IMR-90 (cell line): ENCODE measurements at regions not wholly inside any gene's neighbourhood (a gene's known extent, or its start where the extent isn't known, plus 50 kb on each side); places are given as distances from the start of the nearest gene placed in this dataset.

ENCODE experiments used
- ATAC-seq: fragments of 200-7000 bp; cut with Tn5 transposase; 2 replicates; pipeline ENCODE4 v1.9.1; 2020; ENCODE audit warnings: low read depth, mild to moderate bottlenecking, moderate library complexity
- BruUV-seq: library from RNA; stranded (reverse); fragments of 400-500 nt; replicated peaks from 2 replicates; lab custom pipeline; 2021; lab: Mats Ljungman, UMichigan
- CTCF ChIA-PET: fragments of 300-600 bp; formaldehyde crosslinking; extraction: SDS; loops from one replicate; lab custom pipeline; 2021; ENCODE audit warnings: antibody characterized with exemption; lab: Yijun Ruan, JAX
- POLR2A ChIA-PET: fragments of 300-600 bp; sonication (Branson Sonifier 250); formaldehyde crosslinking; loops from one replicate; lab custom pipeline; 2022; ENCODE audit warnings: antibody characterized with exemption; ENCODE audit not compliant: unreplicated experiment; lab: Charles Lee
- DNase-seq: peaks from one replicate; pipeline ENCODE4 v3.0.0; 2013
- H2AFZ ChIP-seq: replicated peaks from 2 replicates; pipeline ENCODE3; 2013; ENCODE audit warnings: low read length, mild to moderate bottlenecking; ENCODE audit not compliant: poor library complexity
- H2AK5ac ChIP-seq: 2 replicates; pipeline ENCODE4 v1.6.1; 2013; ENCODE audit warnings: low read depth, low read length, inconsistent platforms
- H2AK9ac ChIP-seq: replicated peaks from 2 replicates; pipeline ENCODE3; 2013; ENCODE audit warnings: mild to moderate bottlenecking, low read depth, low read length, moderate library complexity; ENCODE audit not compliant: poor library complexity
- H2BK120ac ChIP-seq: 2 replicates; pipeline ENCODE4 v1.6.1; 2013; ENCODE audit warnings: low read depth, low read length, inconsistent platforms
- H2BK15ac ChIP-seq: 3 replicates; pipeline ENCODE4 v1.6.1; 2013; ENCODE audit warnings: low read depth, low read length, inconsistent platforms
- H2BK20ac ChIP-seq: 2 replicates; pipeline ENCODE4 v1.6.1; 2013; ENCODE audit warnings: low read depth, mild to moderate bottlenecking, inconsistent platforms, low read length, moderate library complexity
- H2BK5ac ChIP-seq: 2 replicates; pipeline ENCODE4 v1.6.1; 2013; ENCODE audit warnings: mild to moderate bottlenecking, low read depth, low read length, inconsistent platforms; ENCODE audit not compliant: poor library complexity, severe bottlenecking
- H3K14ac ChIP-seq: replicated peaks from 2 replicates; pipeline ENCODE4 v1.6.1; 2013; ENCODE audit warnings: low read depth, low read length, inconsistent platforms
- H3K18ac ChIP-seq: 2 replicates; pipeline ENCODE4 v1.6.1; 2013; ENCODE audit warnings: low read depth, low read length, control low read depth
- H3K23ac ChIP-seq: 2 replicates; pipeline ENCODE4 v1.6.1; 2013; ENCODE audit warnings: low read depth, low read length, inconsistent platforms
- H3K27ac ChIP-seq: 2 replicates; pipeline ENCODE4 v1.5.1; 2013; ENCODE audit warnings: mild to moderate bottlenecking, control low read depth, low read length; ENCODE audit not compliant: insufficient read depth
- H3K27me3 ChIP-seq: 2 replicates; pipeline ENCODE4 v1.6.1; 2013; ENCODE audit warnings: low read length; ENCODE audit not compliant: control insufficient read depth, insufficient read depth
- H3K36me3 ChIP-seq: 2 replicates; pipeline ENCODE4 v1.6.1; 2013; ENCODE audit warnings: low read length, mixed read lengths; ENCODE audit not compliant: control insufficient read depth, insufficient read depth
- H3K4ac ChIP-seq: 2 replicates; pipeline ENCODE4 v1.6.1; 2013; ENCODE audit warnings: low read depth, low read length, inconsistent platforms
- H3K4me1 ChIP-seq: 2 replicates; pipeline ENCODE4 v1.6.1; 2013; ENCODE audit warnings: low read length, mixed read lengths; ENCODE audit not compliant: control insufficient read depth, insufficient read depth
- H3K4me2 ChIP-seq: 2 replicates; pipeline ENCODE4 v1.6.1; 2013; ENCODE audit warnings: low read depth, mild to moderate bottlenecking, control low read depth, low read length, moderate library complexity
- H3K4me3 ChIP-seq: 2 replicates; pipeline ENCODE4 v1.5.1; 2013; ENCODE audit warnings: low read depth, mild to moderate bottlenecking, control low read depth, low read length, moderate library complexity; ENCODE audit not compliant: insufficient read depth
- H3K56ac ChIP-seq: 2 replicates; pipeline ENCODE4 v1.6.1; 2013; ENCODE audit warnings: low read length, inconsistent platforms; ENCODE audit not compliant: insufficient read depth; ENCODE audit errors: extremely low read depth
- H3K79me1 ChIP-seq, 2 experiments: 2 replicates each; pipeline ENCODE4 v1.6.1; 2013; ENCODE audit warnings: low read length in 2 of 2, inconsistent platforms in 1 of 2, low read depth in 1 of 2
- H3K9ac ChIP-seq: 2 replicates; pipeline ENCODE4 v1.6.1; 2013; ENCODE audit warnings: low read depth, low read length, control low read depth
- H3K9me1 ChIP-seq: 2 replicates; pipeline ENCODE4 v1.6.1; 2013; ENCODE audit warnings: low read length, inconsistent platforms; ENCODE audit not compliant: insufficient read depth
- H3K9me3 ChIP-seq: 2 replicates; pipeline ENCODE4 v1.6.1; 2013; ENCODE audit warnings: low read length; ENCODE audit not compliant: control insufficient read depth, insufficient read depth
- H4K20me1 ChIP-seq: 2 replicates; pipeline ENCODE4 v1.6.1; 2013; ENCODE audit warnings: low read length, inconsistent platforms; ENCODE audit not compliant: insufficient read depth
- H4K5ac ChIP-seq: 2 replicates; pipeline ENCODE4 v1.6.1; 2013; ENCODE audit warnings: mild to moderate bottlenecking, low read depth, low read length, control low read depth
- H4K8ac ChIP-seq, 2 experiments: 2 replicates each; pipeline ENCODE4 v1.6.1; 2013; ENCODE audit warnings: low read depth in 2 of 2, low read length in 2 of 2, control low read depth in 1 of 2, inconsistent platforms in 1 of 2
- H4K91ac ChIP-seq: 2 replicates; pipeline ENCODE4 v1.6.1; 2013; ENCODE audit warnings: low read depth, low read length, inconsistent platforms; ENCODE audit not compliant: insufficient read depth
- BHLHE40 ChIP-seq: fragments of 150-350 bp; IDR thresholded peaks from 2 replicates; pipeline ENCODE4 v1.6.1; 2016; ENCODE audit warnings: mild to moderate bottlenecking, low read depth, low read length
- MXI1 ChIP-seq: IDR thresholded peaks from 2 replicates; pipeline ENCODE4 v1.6.1; 2012; ENCODE audit warnings: low read depth, mild to moderate bottlenecking, low read length, moderate library complexity, borderline replicate concordance
- WGBS, 2 experiments: methylation state at CpG; one replicate each; pipeline versions ENCODE4 v1.1.5 to v1.1.7; 2013; ENCODE audit warnings: missing lambda C conversion rate in 2 of 2; ENCODE audit not compliant: insufficient read length in 1 of 2; ENCODE audit errors: extremely low coverage in 2 of 2; 5-methylcytosine and 5-hydroxymethylcytosine counted together
- dilution Hi-C: fragments of 300-500 bp; cut with HindIII; formaldehyde crosslinking; loops from one replicate; pipeline ENCODE4 v1.14.3; 2018; ENCODE audit warnings: low sequenced_read_pairs; ENCODE audit not compliant: unreplicated experiment
- in situ Hi-C: fragments of 300-500 bp; cut with MboI; formaldehyde crosslinking; loops from 3 replicates; pipeline ENCODE4 v1.14.3; 2019; ENCODE audit warnings: low sequenced_read_pairs, inconsistent platforms, mixed read lengths
- intact Hi-C: fragments of 100-400 bp; cut with micrococcal nuclease; formaldehyde crosslinking; loops from 2 replicates; pipeline ENCODE4 v1.10.0; 2022

DNA sequence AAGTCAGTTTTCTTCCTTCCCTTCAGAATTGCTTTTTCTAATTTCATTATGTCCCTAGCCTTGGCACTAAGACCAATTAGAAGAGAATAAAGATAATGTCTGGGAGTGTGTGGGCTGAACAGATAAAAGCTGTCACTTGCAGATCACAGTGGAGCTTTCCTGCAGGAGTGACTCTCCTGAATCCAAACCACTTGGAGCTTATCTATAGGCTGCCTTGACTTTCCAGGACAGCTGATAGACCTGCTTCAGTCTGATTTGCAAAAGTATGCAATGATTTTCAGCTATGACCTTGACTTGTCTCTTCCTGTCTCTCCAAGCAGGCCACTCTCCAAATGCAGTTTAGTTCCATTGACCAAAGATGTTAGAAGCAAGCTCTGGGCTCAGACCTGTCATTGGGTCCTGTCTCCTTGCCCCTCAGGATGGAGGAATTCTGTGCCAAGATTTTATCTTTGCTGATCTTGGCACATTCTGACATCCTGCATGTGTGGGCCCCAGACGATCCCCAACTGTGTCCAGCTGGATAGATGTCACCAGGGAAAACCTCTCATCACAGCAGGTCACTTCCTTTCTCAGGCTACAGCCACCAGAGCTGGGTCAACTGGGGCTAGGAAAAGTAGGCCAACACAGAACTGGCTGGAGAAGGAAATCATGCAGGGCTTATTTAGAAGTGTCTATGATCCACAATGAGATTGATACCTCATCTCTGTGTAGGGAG, 120.9 kb upstream of the ZNF438 start (continued):
- no peak for TF ChIP-seq BHLHE40

DNA sequence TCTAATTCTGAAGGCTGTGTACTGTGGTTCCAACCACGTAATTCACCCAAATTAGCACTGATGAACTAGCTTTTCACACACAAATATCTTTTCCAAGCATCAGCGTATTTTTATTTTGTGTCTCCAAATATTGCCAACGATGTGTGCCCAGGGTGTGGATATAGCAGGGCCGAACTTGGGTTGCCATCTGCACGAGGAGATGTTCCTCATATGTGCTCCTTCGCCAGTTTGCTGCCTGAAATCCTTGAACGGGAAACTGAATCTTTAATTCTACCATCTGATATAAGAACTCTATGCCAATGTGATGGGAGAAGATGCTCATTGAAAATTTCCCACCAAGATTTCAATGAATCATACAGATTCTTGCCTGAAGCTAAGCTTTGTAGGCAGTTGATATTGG, 121.5 kb upstream of the ZNF438 start:
- Histone ChIP-seq H2AK9ac (no peak overlapping the region), H3K4me2 (no peak overlapping the region), H3K4me1 (peaks cover 7% of the 10 kb centered on the region), H4K8ac (no peak overlapping the region), H3K23ac (no peak overlapping the region), H3K18ac (no peak overlapping the region), H2BK15ac (peak overlapping the region; percentile 58; the same call in 1 of the 3 replicates), H2AFZ (no peak overlapping the region), H4K20me1 (no peaks in the 10 kb centered on the region), H4K91ac (peak overlapping the region; percentile 24; the same call in 1 of the 2 replicates), H2BK120ac (peak overlapping the region; percentile 75; the same call in 1 of the 2 replicates), H4K5ac (no peak overlapping the region), H3K4me3 (no peak overlapping the region), H3K36me3 (no peaks in the 10 kb centered on the region), H3K9ac (no peak overlapping the region), H2BK20ac (peak overlapping the region; percentile 74; the same call in 1 of the 2 replicates), H2BK5ac (no peak overlapping the region), H2AK5ac (peak overlapping the region; percentile 79; the same call in 1 of the 2 replicates), H3K9me3 (no peaks in the 10 kb centered on the region), H3K27ac (no peak overlapping the region), H3K9me1 (peaks cover 6% of the 10 kb centered on the region; the same call in 1 of the 2 replicates), H3K4ac (peak overlapping the region; percentile 58; the same call in 1 of the 2 replicates), H3K14ac (peak overlapping the region; percentile 42; the same call in 1 of the 2 replicates), H3K56ac (no peak overlapping the region), H3K27me3 (no peaks in the 10 kb centered on the region), H3K79me1 (no peaks in the 10 kb centered on the region; a peak in 1 of 4 replicates)
- CTCF ChIA-PET = no interaction called here
- no TSS peak for BruUV-seq
- TF ChIP-seq MXI1 = no peak
- WGBS, 2 experiments = no CpG with 5 or more reads among the region's 7 CpGs
- POLR2A ChIA-PET = no interaction called here
- ATAC-seq (no peak), DNase-seq (no peak)
- dilution Hi-C loops = no loop called here
- intact Hi-C loops = no loop called here
- in situ Hi-C loops = no loop called here
